ENCODE measurements at regions not wholly inside any gene's neighbourhood (a gene's known extent, or its start where the extent isn't known, plus 50 kb on each side); places are given as distances from the start of the nearest gene placed in this dataset.

- H3K27me3 Mint-ChIP-seq (ENCODE audit: insufficient read depth, unreplicated experiment) = peaks cover 46% of the 10 kb centered on the region
- H3K27ac Mint-ChIP-seq (ENCODE audit: unreplicated experiment) = no peak overlapping the region
- H3K27me3 ChIP-seq (replicated peaks; ENCODE audit: control insufficient read depth, insufficient read depth, low read length) = peaks cover 2% of the 10 kb centered on the region
- H3K4me1 Mint-ChIP-seq (ENCODE audit: low read depth, unreplicated experiment) = no peaks in the 10 kb centered on the region
- intact Hi-C loops (cut with micrococcal nuclease; ENCODE audit: unreplicated experiment) = no loop called here
- POLR2A ChIA-PET = no interaction called here
- no TSS peak for BruUV-seq (replicated peaks)
- H3K4me3 ChIP-seq (ENCODE audit: low read depth, low read length) = no peak overlapping the region
- no peak for TF ChIP-seq CTCF (IDR thresholded peaks at IDR 0.05; ENCODE audit: insufficient read depth in 1 of 2, low read depth in 1 of 2, low read length in 1 of 2, severe bottlenecking in 1 of 2, unreplicated experiment in 1 of 2)
- no peaks in the 10 kb centered on the region for H3K36me3 Mint-ChIP-seq (ENCODE audit: insufficient read depth, unreplicated experiment)
- CTCF ChIA-PET = no interaction called here
- no peak overlapping the region for H3K4me3 Mint-ChIP-seq (ENCODE audit: unreplicated experiment)
- H3K9me3 Mint-ChIP-seq (ENCODE audit: unreplicated experiment) = no peaks in the 10 kb centered on the region
- no peak for DNase-seq
- H3K9me3 ChIP-seq = no peaks in the 10 kb centered on the region
- H3K4me1 ChIP-seq = no peaks in the 10 kb centered on the region
- H3K36me3 ChIP-seq (ENCODE audit: control insufficient read depth, insufficient read depth, low read length) = no peaks in the 10 kb centered on the region
These were observed 252.2 kb downstream of the ENGASE start for GRCh38 chr17:79326814-79327213.

- CTCF ChIA-PET = no interaction called here
- Mint-ChIP-seq H3K27ac (ENCODE audit: unreplicated experiment) (no peak overlapping the region), H3K4me1 (ENCODE audit: low read depth, unreplicated experiment) (no peaks in the 10 kb centered on the region), H3K36me3 (ENCODE audit: insufficient read depth, unreplicated experiment) (no peaks in the 10 kb centered on the region), H3K27me3 (ENCODE audit: insufficient read depth, unreplicated experiment) (peaks cover 44% of the 10 kb centered on the region), H3K9me3 (ENCODE audit: unreplicated experiment) (no peaks in the 10 kb centered on the region), H3K4me3 (ENCODE audit: unreplicated experiment) (no peak overlapping the region)
- H3K36me3 ChIP-seq (ENCODE audit: control insufficient read depth, insufficient read depth, low read length) = no peaks in the 10 kb centered on the region
- H3K4me1 ChIP-seq = no peaks in the 10 kb centered on the region
- intact Hi-C loops (cut with micrococcal nuclease; ENCODE audit: unreplicated experiment) = no loop called here
- no peaks in the 10 kb centered on the region for H3K9me3 ChIP-seq
- no peak overlapping the region for H3K4me3 ChIP-seq (ENCODE audit: low read depth, low read length)
- BruUV-seq (replicated peaks) = no TSS peak
- TF ChIP-seq CTCF (IDR thresholded peaks at IDR 0.05; ENCODE audit: insufficient read depth in 1 of 2, low read depth in 1 of 2, low read length in 1 of 2, severe bottlenecking in 1 of 2, unreplicated experiment in 1 of 2) = no peak
- H3K27me3 ChIP-seq (replicated peaks; ENCODE audit: control insufficient read depth, insufficient read depth, low read length) = peaks cover 2% of the 10 kb centered on the region
- DNase-seq = peak in 1 of 2 experiments; percentile 63
- POLR2A ChIA-PET = no interaction called here
These were observed 251.2 kb downstream of the ENGASE start for GRCh38 chr17:79325709-79326430.

- POLR2A ChIA-PET = no interaction called here
- peaks cover 1% of the 10 kb centered on the region; the same call in 1 of the 2 replicates for H3K27me3 ChIP-seq (replicated peaks; ENCODE audit: control insufficient read depth, insufficient read depth, low read length)
These were observed 249.6 kb downstream of the ENGASE start for GRCh38 chr17:79324194-79324593.

More at GRCh38 chr17:79324194-79324593, 249.6 kb downstream of the ENGASE start:
- Mint-ChIP-seq H3K4me3 (ENCODE audit: unreplicated experiment) (no peak overlapping the region), H3K27ac (ENCODE audit: unreplicated experiment) (no peak overlapping the region), H3K4me1 (ENCODE audit: low read depth, unreplicated experiment) (no peaks in the 10 kb centered on the region), H3K27me3 (ENCODE audit: insufficient read depth, unreplicated experiment) (peaks cover 44% of the 10 kb centered on the region), H3K9me3 (ENCODE audit: unreplicated experiment) (no peaks in the 10 kb centered on the region), H3K36me3 (ENCODE audit: insufficient read depth, unreplicated experiment) (no peaks in the 10 kb centered on the region)
- CTCF ChIA-PET = no interaction called here
- no peaks in the 10 kb centered on the region for H3K4me1 ChIP-seq
- no peaks in the 10 kb centered on the region for H3K36me3 ChIP-seq (ENCODE audit: control insufficient read depth, insufficient read depth, low read length)
- no peak overlapping the region for H3K4me3 ChIP-seq (ENCODE audit: low read depth, low read length)
- intact Hi-C loops (cut with micrococcal nuclease; ENCODE audit: unreplicated experiment) = no loop called here
- H3K9me3 ChIP-seq = no peaks in the 10 kb centered on the region
- no TSS peak for BruUV-seq (replicated peaks)
- DNase-seq = no peak
- no peak for TF ChIP-seq CTCF (IDR thresholded peaks at IDR 0.05; ENCODE audit: insufficient read depth in 1 of 2, low read depth in 1 of 2, low read length in 1 of 2, severe bottlenecking in 1 of 2, unreplicated experiment in 1 of 2)

Data from Caco-2 (cell line).